ENCODE measurements at regions not wholly inside any gene's neighbourhood (a gene's known extent, or its start where the extent isn't known, plus 50 kb on each side); places are given as distances from the start of the nearest gene placed in this dataset.
A peak's percentile ranks its signal among the peaks of the same experiment; 100 is the strongest.

GRCh38 chr5:56508249-56508648 is 275.1 kb upstream of the ANKRD55 start:
- no peak for DNase-seq

GRCh38 chr5:56507351-56507930 is 274.3 kb upstream of the ANKRD55 start:
- DNase-seq = no peak

- no peak for DNase-seq
Observed at GRCh38 chr5:56506211-56506965, 273.3 kb upstream of the ANKRD55 start.

- DNase-seq = no peak
Observed at GRCh38 chr5:56503929-56504328, 270.8 kb upstream of the ANKRD55 start.

- DNase-seq = no peak
Observed at GRCh38 chr5:56501781-56502557, 268.8 kb upstream of the ANKRD55 start.

GRCh38 chr5:56499901-56500300 is 266.8 kb upstream of the ANKRD55 start:
- no peak for DNase-seq

- no peak for DNase-seq
Observed at GRCh38 chr5:56499491-56499890, 266.4 kb upstream of the ANKRD55 start.

- DNase-seq = no peak
Observed at GRCh38 chr5:56498759-56499395, 265.7 kb upstream of the ANKRD55 start.

- DNase-seq = no peak
Observed at GRCh38 chr5:56496581-56497063, 263.5 kb upstream of the ANKRD55 start.

GRCh38 chr5:56494300-56494731 is 261.2 kb upstream of the ANKRD55 start:
- no peak for DNase-seq

- no peak for DNase-seq
Observed at GRCh38 chr5:56493766-56494165, 260.6 kb upstream of the ANKRD55 start.

- no peak for DNase-seq
Observed at GRCh38 chr5:56493308-56493707, 260.2 kb upstream of the ANKRD55 start.

- no peak for DNase-seq
Observed at GRCh38 chr5:56492812-56493211, 259.7 kb upstream of the ANKRD55 start.

- DNase-seq = peak; percentile 59
Observed at GRCh38 chr5:56490971-56491468, 257.9 kb upstream of the ANKRD55 start.

- DNase-seq = no peak
Observed at GRCh38 chr5:56489272-56489671, 256.1 kb upstream of the ANKRD55 start.

GRCh38 chr5:56487528-56488115 is 254.5 kb upstream of the ANKRD55 start:
- no peak for DNase-seq

- no peak for DNase-seq
Observed at GRCh38 chr5:56482363-56482762, 249.2 kb upstream of the ANKRD55 start.

- DNase-seq = peak; percentile 31
Observed at GRCh38 chr5:56481428-56482357, 248.6 kb upstream of the ANKRD55 start.

- peak; percentile 45 for DNase-seq
Observed at GRCh38 chr5:56480705-56481427, 247.7 kb upstream of the ANKRD55 start.

- DNase-seq = peak; percentile 42
Observed at GRCh38 chr5:56480078-56480704, 247.1 kb upstream of the ANKRD55 start.
